K562 (cell line): ENCODE measurements at regions not wholly inside any gene's neighbourhood (a gene's known extent, or its start where the extent isn't known, plus 50 kb on each side); places are given as distances from the start of the nearest gene placed in this dataset.

Source experiments
- ATAC-seq: fragments of 200-7000 bp; cut with Tn5 transposase; 3 replicates; pipeline ENCODE4 v1.9.1; 2020; ENCODE audit warnings: moderate library complexity
- BruUV-seq: library from RNA; stranded (reverse); fragments of 400-500 nt; replicated peaks from 2 replicates; lab custom pipeline; 2021; lab: Mats Ljungman, UMichigan
- CTCF ChIA-PET: fragments of 300-600 bp; formaldehyde crosslinking; extraction: SDS; loops from one replicate; lab custom pipeline; 2021; ENCODE audit warnings: low intra/inter-chr PET ratio; lab: Yijun Ruan, JAX
- POLR2A ChIA-PET: fragments of 300-600, 350-650 bp; sonication (Branson Sonifier 250); formaldehyde crosslinking; extraction: SDS; loops from one replicate; lab custom pipeline; 2021; ENCODE audit warnings: antibody characterized with exemption, inconsistent platforms; lab: Yijun Ruan, JAX
- DNase-seq, 4 experiments: peaks; one replicate each; pipeline versions ENCODE4 v3.0.0 to v3.0.0-alpha.2; 2011 to 2018; ENCODE audit warnings: low spot score in 3 of 4, mixed read lengths in 3 of 4; ENCODE audit errors: extremely low read depth in 1 of 4
- FAIRE-seq: peaks from 2 replicates; lab custom pipeline; 2011; peaks lifted over from hg19 to GRCh38; lab: Jason Lieb, UNC
- H2AFZ ChIP-seq: 2 replicates; pipeline ENCODE4 v1.6.0; 2011; ENCODE audit warnings: low read depth, low read length, control low read depth, inconsistent platforms
- H3K27ac ChIP-seq: fragments of 200-600 bp; 3 replicates; pipeline ENCODE4 v1.8.0; 2011; ENCODE audit warnings: low read depth, mild to moderate bottlenecking, control low read depth, inconsistent platforms, low read length, moderate library complexity, mixed read lengths; ENCODE audit errors: extremely low read depth
- H3K27me3 ChIP-seq, 2 experiments: fragments of 300-600 bp in 1 of 2; 2 replicates in 1 of 2; 3 replicates in 1 of 2; pipeline versions ENCODE4 v1.6.0 to v1.8.0; 2011; ENCODE audit warnings: inconsistent platforms in 2 of 2, low read length in 2 of 2, mild to moderate bottlenecking in 1 of 2, mixed read lengths in 1 of 2, moderate library complexity in 1 of 2; ENCODE audit not compliant: control insufficient read depth in 2 of 2, insufficient read depth in 2 of 2
- H3K36me3 ChIP-seq: fragments of 300-600 bp; 3 replicates; pipeline ENCODE4 v1.8.0; 2011; ENCODE audit warnings: mild to moderate bottlenecking, low read length, inconsistent platforms; ENCODE audit not compliant: control insufficient read depth, insufficient read depth
- H3K4me1 ChIP-seq, 2 experiments: fragments of 200-600 bp in 1 of 2; replicated peaks in 1 of 2; 2 replicates in 1 of 2; 3 replicates in 1 of 2; pipeline versions ENCODE4 v1.5.1 to v1.8.0; 2011; ENCODE audit warnings: inconsistent platforms in 2 of 2, low read length in 2 of 2, mild to moderate bottlenecking in 1 of 2, mixed read lengths in 1 of 2, moderate library complexity in 1 of 2; ENCODE audit not compliant: control insufficient read depth in 2 of 2, insufficient read depth in 2 of 2
- H3K4me2 ChIP-seq: 2 replicates; pipeline ENCODE4 v1.6.1; 2011; ENCODE audit warnings: low read length, control low read depth, inconsistent platforms, mixed read lengths; ENCODE audit not compliant: insufficient read depth
- H3K4me3 ChIP-seq: fragments of 200-600 bp; sonication (generic), shearing (Covaris generic); 2 replicates; pipeline ENCODE4 v1.5.1; 2016; ENCODE audit warnings: control low read depth, inconsistent platforms
- H3K79me2 ChIP-seq: fragments of 200-600 bp; 3 replicates; pipeline ENCODE4 v1.8.0; 2011; ENCODE audit warnings: low read length, inconsistent platforms; ENCODE audit not compliant: control insufficient read depth, insufficient read depth
- H3K9ac ChIP-seq, 2 experiments: 2 replicates each; pipeline versions ENCODE4 v1.6.0 to v1.6.1; 2011; ENCODE audit warnings: low read depth in 2 of 2, low read length in 2 of 2, control low read depth in 1 of 2, inconsistent platforms in 1 of 2, mild to moderate bottlenecking in 1 of 2, mixed read lengths in 1 of 2; ENCODE audit not compliant: insufficient read depth in 1 of 2
- H3K9me1 ChIP-seq: one replicate; pipeline ENCODE4 v1.6.0; 2011; ENCODE audit warnings: inconsistent platforms, mild to moderate bottlenecking, low read length, moderate library complexity; ENCODE audit not compliant: control insufficient read depth, insufficient read depth
- H3K9me3 ChIP-seq: replicated peaks from 2 replicates; pipeline ENCODE4 v1.5.1; 2011; ENCODE audit warnings: low read depth, low read length, inconsistent platforms; ENCODE audit not compliant: control insufficient read depth, insufficient read depth
- H4K20me1 ChIP-seq: replicated peaks from 2 replicates; pipeline ENCODE4 v1.6.1; 2011; ENCODE audit warnings: low read length, inconsistent platforms, mixed read lengths; ENCODE audit not compliant: control insufficient read depth, insufficient read depth
- BACH1 ChIP-seq: fragments of 200-800 bp; sonication (Bioruptor generic); IDR thresholded peaks from 2 replicates; pipeline ENCODE4 v1.6.1; 2016; ENCODE audit warnings: missing genetic modification characterization, missing compliant biosample characterization
- BDP1 ChIP-seq: IDR thresholded peaks from 3 replicates; pipeline ENCODE4 v1.6.1; 2011; ENCODE audit not compliant: insufficient read length, insufficient read depth
- BRF1 ChIP-seq: IDR thresholded peaks from 3 replicates; pipeline ENCODE4 v1.6.1; 2011; ENCODE audit warnings: borderline replicate concordance, mild to moderate bottlenecking; ENCODE audit not compliant: insufficient read length; ENCODE audit errors: extremely low read depth
- CBX1 ChIP-seq: sonication (generic); IDR thresholded peaks from 2 replicates; pipeline ENCODE4 v1.6.1; 2016; ENCODE audit warnings: antibody characterized with exemption, low read depth, mild to moderate bottlenecking
- CCNT2 ChIP-seq: IDR thresholded peaks from 2 replicates; pipeline ENCODE4 v1.6.1; 2011; ENCODE audit warnings: borderline replicate concordance, low read depth, mild to moderate bottlenecking, moderate library complexity, mixed read lengths, low read length; ENCODE audit not compliant: insufficient read length; ENCODE audit errors: extremely low read depth
- CHD4 ChIP-seq: fragments of 200-600 bp; sonication (generic); IDR thresholded peaks from 3 replicates; pipeline ENCODE4 v1.6.1; 2012; ENCODE audit warnings: low read depth, mild to moderate bottlenecking, mixed read lengths, low read length, inconsistent platforms; ENCODE audit not compliant: insufficient read depth, insufficient replicate concordance, poor library complexity, severe bottlenecking
- ETS2 ChIP-seq: IDR thresholded peaks from 2 replicates; pipeline ENCODE4 v1.6.1; 2016; ENCODE audit warnings: borderline replicate concordance, missing genetic modification characterization, mild to moderate bottlenecking, moderate library complexity, missing compliant biosample characterization; ENCODE audit not compliant: poor library complexity, severe bottlenecking
- SAP30 ChIP-seq: fragments of 200-600 bp; sonication (generic); IDR thresholded peaks from 2 replicates; pipeline ENCODE4 v1.6.1; 2012; ENCODE audit warnings: borderline replicate concordance, low read depth, mild to moderate bottlenecking, moderate library complexity, low read length, control low read depth, inconsistent platforms; ENCODE audit not compliant: insufficient read depth, poor library complexity, severe bottlenecking
- STAT5A ChIP-seq: IDR thresholded peaks from 2 replicates; pipeline ENCODE4 v1.6.1; 2012; ENCODE audit warnings: low read length, inconsistent platforms, borderline replicate concordance
- SUPT5H ChIP-seq: fragments of 450-650 bp; IDR thresholded peaks from 2 replicates; pipeline ENCODE4 v1.6.1; 2016
- U2AF1 ChIP-seq: fragments of 200-400 bp; formaldehyde crosslinking; optimal IDR thresholded peaks from 2 replicates; pipeline ENCODE3; 2017; ENCODE audit warnings: mild to moderate bottlenecking, low read depth, low read length, moderate library complexity
- UBTF ChIP-seq, 2 experiments: IDR thresholded peaks; 2 replicates each; pipeline ENCODE4 v1.6.1; 2012; ENCODE audit warnings: improper control_type of control experiment in 2 of 2, low read depth in 2 of 2, low read length in 2 of 2, borderline replicate concordance in 1 of 2
- ZBTB7A ChIP-seq: IDR thresholded peaks from 2 replicates; pipeline ENCODE4 v1.6.1; 2011; ENCODE audit warnings: low read depth, mild to moderate bottlenecking, low read length, moderate library complexity, borderline replicate concordance; ENCODE audit not compliant: control insufficient read depth
- ZNF124 ChIP-seq: sonication (generic); formaldehyde crosslinking; IDR thresholded peaks from 2 replicates; pipeline ENCODE4 v1.8.1; 2022; ENCODE audit warnings: missing genetic modification reagents
- ZNF184 ChIP-seq: sonication (generic); formaldehyde crosslinking; IDR thresholded peaks from 2 replicates; pipeline ENCODE4 v1.5.0; 2020; ENCODE audit warnings: missing genetic modification reagents
- ZNF224 ChIP-seq: sonication (generic); formaldehyde crosslinking; IDR thresholded peaks from 2 replicates; pipeline ENCODE4 v1.8.0; 2022; ENCODE audit warnings: mild to moderate bottlenecking, missing genetic modification reagents
- WGBS: fragments of 100-300 bp; shearing (Covaris generic); methylation state at CpG from one replicate; pipeline ENCODE4 v1.1.6; 2016; ENCODE audit warnings: low coverage, mixed read lengths; ENCODE audit not compliant: insufficient coverage; ENCODE audit errors: missing lambda C conversion rate; 5-methylcytosine and 5-hydroxymethylcytosine counted together
- in situ Hi-C: fragments of 300-500 bp; cut with MboI; formaldehyde crosslinking; loops from 4 replicates; pipeline ENCODE4 v1.15.0; 2018; ENCODE audit warnings: inconsistent platforms, mixed read lengths
- intact Hi-C: fragments of 100-400 bp; cut with micrococcal nuclease; formaldehyde crosslinking; loops from 2 replicates; pipeline ENCODE4 v1.14.2; 2022
- TF ChIP-seq, protein P1 (sequence below): fragments of 250-450 bp; sonication (Bioruptor Pico); IDR thresholded peaks from 2 replicates; pipeline ENCODE4 v1.5.1; 2021; ENCODE audit warnings: mild to moderate bottlenecking
- TF ChIP-seq, protein P2 (sequence below): IDR thresholded peaks from 2 replicates; pipeline ENCODE4 v1.6.1; 2016; ENCODE audit warnings: missing genetic modification characterization, missing compliant biosample characterization

DNA sequence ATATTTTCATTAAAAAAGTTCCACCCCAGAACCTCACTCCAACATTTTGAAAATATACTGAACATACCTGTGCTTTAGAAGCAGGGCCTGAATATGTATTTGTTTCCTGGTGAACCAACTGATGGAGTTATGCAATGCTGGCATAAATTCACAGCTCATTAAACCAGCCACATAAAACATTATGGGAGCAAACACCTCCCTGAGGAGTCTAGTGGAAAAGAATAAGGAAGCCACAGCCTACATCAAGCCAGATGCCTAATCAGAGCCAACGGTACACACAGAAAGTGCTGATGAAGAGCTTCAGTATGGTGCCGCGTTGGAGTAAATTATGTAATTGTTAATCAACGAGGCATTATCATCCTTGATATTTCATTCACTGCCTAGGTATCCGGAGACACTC lies 199.5 kb downstream of the AJAP1 start:
- WGBS: 0% methylated on average over 5 of the region's 5 CpGs
- no peak for FAIRE-seq
- intact Hi-C loops (no loop called here), in situ Hi-C loops (no loop called here)
- no TSS peak for BruUV-seq
- ChIA-PET CTCF (no interaction called here), POLR2A (interaction anchor here (0.5 kb wide), 1 partner anchor 451 kb away, joined by 3 read pairs; no protein-coding TSS in a partner anchor)
- H3K9me3 ChIP-seq: no peaks in the 10 kb centered on the region
- no peaks in the 10 kb centered on the region for H3K27me3 ChIP-seq
- H3K4me1 ChIP-seq: no peaks in the 10 kb centered on the region
- no peak overlapping the region for H3K4me3 ChIP-seq
- no peak for DNase-seq
- no peaks in the 10 kb centered on the region for H4K20me1 ChIP-seq
- H3K9ac ChIP-seq: no peak overlapping the region
- ATAC-seq: no peak
- no peak overlapping the region for H2AFZ ChIP-seq
- no peaks in the 10 kb centered on the region for H3K79me2 ChIP-seq
- H3K36me3 ChIP-seq: no peaks in the 10 kb centered on the region
- H3K4me2 ChIP-seq: no peak overlapping the region
- no peaks in the 10 kb centered on the region for H3K9me1 ChIP-seq
- no peak overlapping the region for H3K27ac ChIP-seq
- TF ChIP-seq BRF1 (no peak), ZBTB7A (no peak), UBTF (IDR thresholded peaks at IDR 0.05; ENCODE audit: borderline replicate concordance in 1 of 2, low read depth in 2 of 2, low read length in 2 of 2) (no peak), SAP30 (no peak), CCNT2 (no peak), BACH1 (no peak), BDP1 (no peak), ETS2 (tag) (no peak), CHD4 (no peak), STAT5A (no peak), ZNF184 (CRISPR knock-in tag) (no peak), U2AF1 (no peak), ZNF224 (CRISPR knock-in tag) (no peak), SUPT5H (no peak), CBX1 (no peak), ZNF124 (CRISPR knock-in tag) (no peak)
- TF ChIP-seq, protein P1, sequence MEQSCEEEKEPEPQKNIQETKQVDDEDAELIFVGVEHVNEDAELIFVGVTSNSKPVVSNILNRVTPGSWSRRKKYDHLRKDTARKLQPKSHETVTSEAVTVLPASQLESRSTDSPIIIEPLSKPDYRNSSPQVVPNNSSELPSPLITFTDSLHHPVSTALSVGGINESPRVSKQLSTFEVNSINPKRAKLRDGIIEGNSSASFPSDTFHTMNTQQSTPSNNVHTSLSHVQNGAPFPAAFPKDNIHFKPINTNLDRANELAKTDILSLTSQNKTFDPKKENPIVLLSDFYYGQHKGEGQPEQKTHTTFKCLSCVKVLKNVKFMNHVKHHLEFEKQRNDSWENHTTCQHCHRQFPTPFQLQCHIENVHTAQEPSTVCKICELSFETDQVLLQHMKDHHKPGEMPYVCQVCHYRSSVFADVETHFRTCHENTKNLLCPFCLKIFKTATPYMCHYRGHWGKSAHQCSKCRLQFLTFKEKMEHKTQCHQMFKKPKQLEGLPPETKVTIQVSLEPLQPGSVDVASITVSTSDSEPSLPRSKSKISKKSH: no peak
- TF ChIP-seq, protein P2, sequence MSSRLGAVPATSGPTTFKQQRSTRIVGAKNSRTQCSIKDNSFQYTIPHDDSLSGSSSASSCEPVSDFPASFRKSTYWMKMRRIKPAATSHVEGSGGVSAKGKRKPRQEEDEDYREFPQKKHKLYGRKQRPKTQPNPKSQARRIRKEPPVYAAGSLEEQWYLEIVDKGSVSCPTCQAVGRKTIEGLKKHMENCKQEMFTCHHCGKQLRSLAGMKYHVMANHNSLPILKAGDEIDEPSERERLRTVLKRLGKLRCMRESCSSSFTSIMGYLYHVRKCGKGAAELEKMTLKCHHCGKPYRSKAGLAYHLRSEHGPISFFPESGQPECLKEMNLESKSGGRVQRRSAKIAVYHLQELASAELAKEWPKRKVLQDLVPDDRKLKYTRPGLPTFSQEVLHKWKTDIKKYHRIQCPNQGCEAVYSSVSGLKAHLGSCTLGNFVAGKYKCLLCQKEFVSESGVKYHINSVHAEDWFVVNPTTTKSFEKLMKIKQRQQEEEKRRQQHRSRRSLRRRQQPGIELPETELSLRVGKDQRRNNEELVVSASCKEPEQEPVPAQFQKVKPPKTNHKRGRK (tag): no peak
